ENCODE measurements at regions not wholly inside any gene's neighbourhood (a gene's known extent, or its start where the extent isn't known, plus 50 kb on each side); places are given as distances from the start of the nearest gene placed in this dataset.

DNA sequence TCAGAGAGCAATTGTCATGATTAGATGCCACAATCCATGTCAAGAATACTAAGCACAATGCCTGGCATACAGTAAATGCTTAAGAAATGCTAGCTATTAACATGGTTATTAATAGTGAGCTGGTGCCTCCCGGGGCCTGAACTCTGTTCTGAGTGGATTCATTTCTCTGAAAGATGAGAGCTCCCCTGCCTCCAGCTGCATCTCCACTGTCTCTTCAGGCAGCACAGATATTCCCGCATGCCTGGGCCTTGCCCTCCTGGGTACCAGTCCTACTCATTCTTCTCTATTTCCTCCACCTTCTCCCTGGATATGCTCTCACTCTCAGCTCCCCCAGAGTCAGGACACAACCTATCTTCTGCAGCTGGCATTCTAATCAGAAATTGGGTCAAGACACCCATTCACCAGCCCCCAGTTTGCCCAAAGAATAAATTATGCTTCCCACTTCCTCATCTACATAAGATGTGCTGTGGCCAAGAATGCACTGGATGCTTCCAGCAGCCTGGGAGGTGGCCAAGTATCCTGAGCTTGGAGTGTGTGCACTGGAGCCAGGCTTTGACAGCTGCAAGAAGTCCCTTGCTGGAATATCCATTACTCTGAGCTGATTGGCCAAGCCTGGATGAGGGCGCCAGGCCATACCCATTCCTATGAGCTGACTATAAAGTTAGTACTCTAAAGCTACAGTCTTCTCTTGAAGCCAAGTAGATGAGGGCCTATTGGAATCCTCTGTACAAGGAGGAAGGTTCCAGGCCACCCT is 669.0 kb downstream of the ACTL7B start:
- DNase-seq (ENCODE audit: low spot score), result no peak
- no peak overlapping the region for H3K27ac ChIP-seq
- H2AFZ ChIP-seq, result no peak overlapping the region
- no peaks in the 10 kb centered on the region for H3K36me3 ChIP-seq (replicated peaks; ENCODE audit: insufficient read depth, low read depth)
- no peak overlapping the region for H3K4me3 ChIP-seq
- WGBS (ENCODE audit: low lambda C conversion rate, missing lambda C conversion rate), result 97% methylated on average over 3 of the region's 3 CpGs
- TF ChIP-seq, protein P1, sequence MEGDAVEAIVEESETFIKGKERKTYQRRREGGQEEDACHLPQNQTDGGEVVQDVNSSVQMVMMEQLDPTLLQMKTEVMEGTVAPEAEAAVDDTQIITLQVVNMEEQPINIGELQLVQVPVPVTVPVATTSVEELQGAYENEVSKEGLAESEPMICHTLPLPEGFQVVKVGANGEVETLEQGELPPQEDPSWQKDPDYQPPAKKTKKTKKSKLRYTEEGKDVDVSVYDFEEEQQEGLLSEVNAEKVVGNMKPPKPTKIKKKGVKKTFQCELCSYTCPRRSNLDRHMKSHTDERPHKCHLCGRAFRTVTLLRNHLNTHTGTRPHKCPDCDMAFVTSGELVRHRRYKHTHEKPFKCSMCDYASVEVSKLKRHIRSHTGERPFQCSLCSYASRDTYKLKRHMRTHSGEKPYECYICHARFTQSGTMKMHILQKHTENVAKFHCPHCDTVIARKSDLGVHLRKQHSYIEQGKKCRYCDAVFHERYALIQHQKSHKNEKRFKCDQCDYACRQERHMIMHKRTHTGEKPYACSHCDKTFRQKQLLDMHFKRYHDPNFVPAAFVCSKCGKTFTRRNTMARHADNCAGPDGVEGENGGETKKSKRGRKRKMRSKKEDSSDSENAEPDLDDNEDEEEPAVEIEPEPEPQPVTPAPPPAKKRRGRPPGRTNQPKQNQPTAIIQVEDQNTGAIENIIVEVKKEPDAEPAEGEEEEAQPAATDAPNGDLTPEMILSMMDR (IDR thresholded peaks at IDR 0.05; ENCODE audit: poor library complexity), result no peak
- TF ChIP-seq EZH2 (IDR thresholded peaks at IDR 0.05; ENCODE audit: borderline replicate concordance) (no peak), EZH2phosphoT487 (IDR thresholded peaks at IDR 0.05; ENCODE audit: low read depth, severe bottlenecking, unreplicated experiment) (no peak)
- no peaks in the 10 kb centered on the region for H3K9me2 ChIP-seq (replicated peaks; ENCODE audit: insufficient read depth)
- no peaks in the 10 kb centered on the region for H4K20me1 ChIP-seq (ENCODE audit: insufficient read depth, poor library complexity, severe bottlenecking)
- H3K9me3 ChIP-seq (ENCODE audit: low read depth), result no peaks in the 10 kb centered on the region
- H3K4me1 ChIP-seq (ENCODE audit: insufficient read depth), result no peaks in the 10 kb centered on the region
- H3K79me2 ChIP-seq, result no peaks in the 10 kb centered on the region
- H3K4me2 ChIP-seq, result no peak overlapping the region
- H3K27me3 ChIP-seq, result no peaks in the 10 kb centered on the region

- H3K27me3 ChIP-seq, result no peaks in the 10 kb centered on the region
- H3K36me3 ChIP-seq (replicated peaks; ENCODE audit: insufficient read depth, low read depth), result no peaks in the 10 kb centered on the region
- DNase-seq (ENCODE audit: low spot score), result no peak
- no peak overlapping the region for H3K4me2 ChIP-seq
- H3K9me2 ChIP-seq (replicated peaks; ENCODE audit: insufficient read depth), result no peaks in the 10 kb centered on the region
- TF ChIP-seq, protein P1 (IDR thresholded peaks at IDR 0.05; ENCODE audit: poor library complexity), result no peak
- no peak for TF ChIP-seq EZH2phosphoT487 (IDR thresholded peaks at IDR 0.05; ENCODE audit: low read depth, severe bottlenecking, unreplicated experiment)
- TF ChIP-seq EZH2 (IDR thresholded peaks at IDR 0.05; ENCODE audit: borderline replicate concordance), result no peak
- H3K9me3 ChIP-seq (ENCODE audit: low read depth), result no peaks in the 10 kb centered on the region
- H2AFZ ChIP-seq, result no peak overlapping the region
- peak overlapping the region; percentile 54 for H3K27ac ChIP-seq
- H3K4me3 ChIP-seq, result no peak overlapping the region
- H4K20me1 ChIP-seq (ENCODE audit: insufficient read depth, poor library complexity, severe bottlenecking), result no peaks in the 10 kb centered on the region
- H3K79me2 ChIP-seq, result no peaks in the 10 kb centered on the region
- WGBS (ENCODE audit: low lambda C conversion rate, missing lambda C conversion rate), result 89% methylated on average over 5 of the region's 5 CpGs
- H3K4me1 ChIP-seq (ENCODE audit: insufficient read depth), result no peaks in the 10 kb centered on the region
These were observed 670.2 kb downstream of the ACTL7B start for GRCh38 chr9:108185613-108186012.

- no peaks in the 10 kb centered on the region for H3K9me3 ChIP-seq (ENCODE audit: low read depth)
- no peaks in the 10 kb centered on the region for H3K4me1 ChIP-seq (ENCODE audit: insufficient read depth)
- no peaks in the 10 kb centered on the region for H3K9me2 ChIP-seq (replicated peaks; ENCODE audit: insufficient read depth)
- H3K4me2 ChIP-seq, result no peak overlapping the region
- 60% methylated on average over 3 of the region's 3 CpGs for WGBS (ENCODE audit: low lambda C conversion rate, missing lambda C conversion rate)
- peak overlapping the region; percentile 82 for H3K27ac ChIP-seq
- no peaks in the 10 kb centered on the region for H3K36me3 ChIP-seq (replicated peaks; ENCODE audit: insufficient read depth, low read depth)
- no peak overlapping the region for H2AFZ ChIP-seq
- no peaks in the 10 kb centered on the region for H3K27me3 ChIP-seq
- H3K79me2 ChIP-seq, result no peaks in the 10 kb centered on the region
- TF ChIP-seq, protein P1 (IDR thresholded peaks at IDR 0.05; ENCODE audit: poor library complexity), result no peak
- TF ChIP-seq EZH2 (IDR thresholded peaks at IDR 0.05; ENCODE audit: borderline replicate concordance), result no peak
- TF ChIP-seq EZH2phosphoT487 (IDR thresholded peaks at IDR 0.05; ENCODE audit: low read depth, severe bottlenecking, unreplicated experiment), result no peak
- no peak overlapping the region for H3K4me3 ChIP-seq
- H4K20me1 ChIP-seq (ENCODE audit: insufficient read depth, poor library complexity, severe bottlenecking), result no peaks in the 10 kb centered on the region
- DNase-seq (ENCODE audit: low spot score), result peak; percentile 73
These were observed 670.8 kb downstream of the ACTL7B start for GRCh38 chr9:108184941-108185340.
